NCI-H128 (cell line): ENCODE measurements at regions not wholly inside any gene's neighbourhood (a gene's known extent, or its start where the extent isn't known, plus 50 kb on each side); places are given as distances from the start of the nearest gene placed in this dataset.
"Not testable (repeated sequence)": the region's sequence is repeated elsewhere in the genome, so short reads cannot be mapped to it uniquely, and the experiment has no call there.

Experiments
- DNase-seq: peaks from one replicate; lab custom pipeline; 2025; ENCODE audit not compliant: unreplicated experiment; lab: John Stamatoyannopoulos, UW

DNA sequence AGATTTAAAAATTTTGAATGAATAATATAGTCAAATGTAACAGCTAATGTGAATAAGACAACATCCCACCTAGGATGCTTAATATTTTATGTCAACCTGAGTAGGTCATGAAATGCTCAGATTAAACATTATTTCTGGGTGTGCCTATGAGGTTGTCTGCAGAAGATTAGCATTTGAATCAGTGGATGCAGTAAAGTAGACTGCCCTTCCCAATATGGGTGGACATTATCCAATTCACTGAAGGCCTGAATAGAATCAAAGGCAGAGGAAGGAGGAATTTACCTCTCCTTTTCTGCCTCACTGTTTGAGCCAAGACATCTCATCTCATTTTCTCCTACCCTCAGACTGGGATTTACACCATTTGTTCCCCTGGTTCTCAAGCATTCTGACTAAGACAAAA lies 1582.3 kb downstream of the EFNA5 start:
- no peak for DNase-seq

DNA sequence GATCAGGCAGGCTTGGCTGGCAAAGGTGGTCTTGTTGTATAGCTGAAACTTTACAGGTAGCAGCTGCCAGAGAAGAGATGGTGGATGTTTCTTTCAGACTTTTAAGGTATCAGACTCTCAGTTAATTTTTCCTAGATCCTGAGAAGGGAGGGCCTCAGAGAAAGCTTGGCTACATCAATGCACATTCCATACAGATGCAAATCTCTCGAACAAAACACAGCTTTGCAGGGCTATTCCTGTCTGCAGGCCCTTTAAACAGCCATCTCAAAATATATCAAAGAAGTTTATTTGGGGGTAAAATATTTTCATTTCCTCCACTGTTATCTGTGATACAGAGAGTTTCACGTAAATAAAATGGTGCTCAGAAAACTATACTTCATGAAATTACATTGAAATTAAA lies 1584.4 kb downstream of the EFNA5 start:
- no peak for DNase-seq

DNA sequence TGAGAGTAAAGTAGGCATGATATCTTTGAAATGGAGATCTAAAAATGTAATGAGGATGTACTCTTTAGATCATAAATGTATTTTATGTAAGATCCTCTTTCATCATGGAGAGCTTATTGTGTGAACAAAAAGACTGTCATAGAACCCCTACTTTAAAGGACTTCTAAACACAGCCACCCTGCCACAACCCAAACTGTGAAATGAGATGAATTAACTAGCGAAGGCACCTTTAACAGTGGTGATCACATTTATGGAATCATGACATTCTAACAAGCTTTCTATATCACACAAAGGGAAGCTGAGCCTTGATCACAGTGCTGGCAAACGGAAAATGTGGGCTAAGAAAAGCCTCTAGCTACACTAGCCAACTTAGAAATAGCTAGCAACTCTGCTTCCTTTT lies 1585.2 kb downstream of the EFNA5 start:
- no peak for DNase-seq

DNA sequence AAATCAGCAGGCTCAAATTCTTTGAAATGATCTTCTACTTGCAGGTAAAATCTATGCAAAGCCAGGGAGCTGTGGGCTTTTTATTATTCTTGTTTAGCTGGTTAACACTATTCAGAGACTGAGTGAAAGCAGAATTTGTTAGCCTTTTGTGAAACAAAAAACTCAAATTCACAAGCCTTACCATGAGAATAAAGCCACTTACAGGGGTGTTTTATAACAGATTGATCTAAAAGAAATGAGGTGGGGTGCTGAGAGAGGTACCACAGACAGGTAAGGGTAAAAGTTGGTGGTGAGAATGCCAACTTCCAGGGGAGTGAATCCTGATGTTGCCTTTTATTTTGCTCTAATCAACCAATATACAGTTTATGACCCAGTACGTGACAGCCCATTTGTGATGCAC lies 1585.6 kb downstream of the EFNA5 start:
- no peak for DNase-seq

DNA sequence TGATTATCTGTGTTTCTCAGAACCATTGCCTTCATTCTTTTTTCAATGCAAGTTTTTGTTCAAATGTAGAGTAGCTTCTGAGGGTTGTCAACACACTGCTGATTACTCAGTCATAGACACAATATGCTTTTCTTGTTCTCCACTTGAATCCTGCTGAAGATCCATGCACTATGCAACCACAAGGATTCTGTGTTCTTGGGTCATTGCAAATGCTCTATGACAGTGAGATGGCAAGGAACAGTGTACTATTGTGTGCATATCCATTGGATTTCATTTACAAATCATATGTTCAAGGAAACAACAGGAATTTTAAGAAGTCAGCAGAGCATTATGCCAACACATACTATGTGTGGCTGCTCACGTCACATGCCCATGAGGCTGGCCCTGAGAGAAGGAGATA lies 1590.2 kb downstream of the EFNA5 start:
- DNase-seq = no peak

DNA sequence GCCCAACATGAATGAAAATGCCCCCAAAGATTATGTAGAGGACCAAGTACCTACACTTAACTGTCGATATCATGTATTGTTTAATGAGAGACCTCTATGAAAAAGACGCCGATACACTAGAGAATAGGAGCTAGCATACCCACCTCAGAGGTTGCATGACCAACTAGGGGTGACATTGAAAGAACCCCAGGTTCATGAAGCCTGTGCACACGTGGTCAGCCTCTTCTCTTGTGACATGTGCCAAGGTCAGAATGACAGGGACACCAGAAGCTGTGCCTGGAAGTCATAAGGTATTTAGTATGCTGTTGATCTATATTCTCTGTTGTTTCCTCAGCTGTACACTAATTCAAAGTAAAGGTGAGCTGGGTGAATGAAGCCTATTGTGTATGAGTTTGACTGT lies 1594.1 kb downstream of the EFNA5 start:
- DNase-seq = no peak

DNA sequence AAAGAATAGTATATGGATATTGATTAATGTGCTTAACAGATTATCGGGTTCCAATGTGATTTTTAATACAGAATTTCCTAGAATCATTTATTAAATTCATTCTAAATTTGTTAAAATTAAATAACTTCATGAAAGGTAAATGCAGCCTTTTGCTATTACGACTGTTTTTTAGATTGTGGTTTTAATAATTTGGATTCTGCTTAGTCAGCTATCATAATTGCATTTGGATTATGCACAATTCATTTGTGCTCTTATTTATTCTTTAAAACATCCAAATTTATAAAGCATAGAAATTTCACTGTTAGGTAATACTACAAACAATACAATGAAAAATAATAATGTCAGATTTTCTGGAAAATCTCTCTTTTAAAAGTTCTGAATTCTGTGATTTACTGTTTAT lies 1598.5 kb downstream of the EFNA5 start:
- no peak for DNase-seq

DNA sequence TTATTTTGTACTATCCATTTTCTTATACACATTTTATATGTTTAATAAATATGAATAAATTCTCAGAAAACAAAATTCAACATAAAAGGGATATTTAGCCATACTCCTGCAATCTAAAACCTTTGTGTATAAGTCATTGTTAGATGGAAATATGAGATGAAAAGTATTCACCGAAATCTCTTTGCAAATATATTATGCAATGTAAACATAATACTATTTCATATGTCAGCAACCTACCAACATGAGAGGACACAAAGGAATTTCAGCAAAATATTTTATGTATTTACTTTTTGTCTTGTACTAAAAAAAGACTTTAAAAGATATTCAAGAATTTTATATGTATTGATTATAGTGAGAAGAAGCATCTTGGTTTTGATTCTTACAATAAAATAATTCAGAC lies 1623.4 kb downstream of the EFNA5 start:
- no peak for DNase-seq

DNA sequence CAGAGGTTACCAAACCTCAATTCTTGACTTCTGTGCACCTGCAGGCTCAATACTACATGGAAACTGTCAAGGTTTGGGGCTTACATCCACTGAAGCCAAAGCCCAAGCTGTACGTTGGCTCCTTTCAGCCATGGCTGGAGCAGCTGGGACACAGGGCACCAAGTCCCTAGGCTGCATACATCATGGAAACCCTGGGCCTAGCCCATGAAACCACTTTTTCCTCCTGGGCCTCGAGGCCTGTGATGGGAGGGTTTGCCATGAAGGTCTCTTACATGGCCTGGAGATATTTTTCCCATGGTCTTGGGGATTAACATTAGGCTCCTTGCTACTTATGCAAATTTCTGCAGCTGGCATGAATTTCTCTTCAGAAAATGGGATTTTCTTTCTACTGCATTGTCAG lies 1638.7 kb downstream of the EFNA5 start:
- not testable (repeated sequence) for DNase-seq

DNA sequence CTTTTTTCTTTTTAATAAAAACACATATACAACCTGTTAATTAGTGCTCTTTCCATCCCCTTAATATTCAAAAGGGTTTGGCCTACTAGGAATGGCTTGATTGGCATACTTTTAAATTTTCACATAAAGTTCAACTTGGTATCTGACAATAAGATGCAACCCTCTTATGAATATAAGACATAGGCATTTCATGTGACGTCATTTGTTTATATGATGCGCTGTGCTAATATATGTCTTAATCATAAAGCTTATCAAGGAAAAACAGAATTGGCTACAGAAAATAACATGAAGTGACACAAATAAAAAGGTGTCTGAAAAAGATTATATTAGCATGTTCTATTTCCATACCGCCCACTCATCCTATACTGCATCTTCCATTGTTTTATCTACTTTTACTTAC lies 1642.4 kb downstream of the EFNA5 start:
- no peak for DNase-seq

DNA sequence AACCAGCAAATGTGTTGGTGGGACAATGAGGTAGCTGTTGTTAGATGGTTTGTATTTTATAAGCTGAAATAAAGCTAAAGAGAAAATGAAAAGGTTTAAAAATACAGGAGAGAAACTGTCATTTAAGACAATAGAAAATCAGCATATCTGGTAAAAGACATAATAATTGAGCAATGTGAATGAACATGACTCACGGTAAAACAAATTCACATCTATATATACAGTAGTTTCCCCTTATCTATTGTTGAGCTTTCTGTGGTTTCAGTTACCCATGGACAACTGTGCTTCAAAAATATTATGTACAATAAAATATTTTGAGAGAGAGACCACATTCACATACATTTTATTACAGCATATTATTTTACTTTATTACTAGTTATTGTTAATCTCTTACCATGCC lies 1649.8 kb downstream of the EFNA5 start:
- DNase-seq = no peak

DNA sequence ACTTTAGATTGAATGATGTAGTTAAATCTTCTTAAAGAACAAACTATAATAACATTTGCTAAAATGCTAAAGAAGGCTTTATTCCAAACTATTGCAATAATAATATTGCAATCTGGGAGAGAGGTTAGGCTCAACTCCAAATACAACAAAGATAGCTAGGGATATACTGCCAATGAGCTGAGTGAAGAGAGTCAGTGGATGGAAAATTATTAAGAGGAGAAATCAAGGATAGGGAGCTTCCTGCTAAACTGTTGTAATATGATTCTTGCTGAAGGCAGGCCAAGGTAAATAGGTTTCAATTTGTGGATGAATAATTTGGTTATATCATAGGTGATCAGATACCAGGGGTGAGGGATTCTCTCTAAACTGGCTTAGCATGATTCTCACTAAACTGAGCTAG lies 1651.5 kb downstream of the EFNA5 start:
- no peak for DNase-seq

DNA sequence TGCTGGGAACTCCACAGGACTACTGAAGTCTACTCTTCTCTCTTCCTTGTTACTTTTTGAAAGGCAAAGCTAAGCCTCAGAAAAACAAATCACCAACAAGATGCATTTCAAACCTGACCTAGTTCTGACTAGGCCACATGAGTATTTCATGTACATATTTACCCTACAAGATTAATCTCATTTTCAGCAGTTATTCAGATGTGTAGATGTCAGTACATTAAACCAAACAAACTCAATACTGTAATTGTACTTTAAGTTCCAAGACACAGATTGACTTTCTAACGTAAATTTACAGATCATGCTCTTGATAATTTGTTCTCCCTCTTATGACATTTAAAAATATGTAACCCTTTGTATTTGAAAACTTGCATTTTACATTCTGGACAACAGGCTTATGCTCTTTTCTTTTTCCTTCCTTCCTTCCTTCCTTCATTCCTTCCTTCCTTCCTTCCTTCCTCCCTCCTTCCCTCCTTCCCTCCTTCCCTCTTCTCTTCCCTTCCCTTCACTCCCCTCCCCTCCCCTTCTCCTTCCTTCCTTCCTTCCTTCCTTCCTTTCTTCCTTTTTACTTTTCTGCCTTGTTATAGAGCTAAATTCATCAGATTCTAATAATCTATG lies 1653.4 kb downstream of the EFNA5 start:
- DNase-seq = no peak

DNA sequence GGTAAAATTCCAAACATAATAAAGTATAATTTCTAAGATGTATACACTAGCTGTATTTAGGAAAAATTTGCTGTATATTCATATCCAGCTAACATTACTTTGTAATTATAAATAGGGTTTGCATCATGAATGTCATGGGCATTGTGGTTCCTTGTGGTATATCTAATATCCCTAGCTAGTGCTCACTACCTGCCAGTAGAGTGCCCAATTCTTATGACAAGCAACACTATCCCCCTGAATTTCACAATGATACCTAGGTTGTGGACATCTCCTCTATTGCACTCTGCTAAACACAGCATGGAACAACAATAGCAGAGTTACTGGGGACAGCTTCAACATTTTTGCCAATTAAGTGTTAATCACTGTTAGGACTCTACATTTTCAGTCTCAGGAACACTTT lies 1656.5 kb downstream of the EFNA5 start:
- DNase-seq = no peak

DNA sequence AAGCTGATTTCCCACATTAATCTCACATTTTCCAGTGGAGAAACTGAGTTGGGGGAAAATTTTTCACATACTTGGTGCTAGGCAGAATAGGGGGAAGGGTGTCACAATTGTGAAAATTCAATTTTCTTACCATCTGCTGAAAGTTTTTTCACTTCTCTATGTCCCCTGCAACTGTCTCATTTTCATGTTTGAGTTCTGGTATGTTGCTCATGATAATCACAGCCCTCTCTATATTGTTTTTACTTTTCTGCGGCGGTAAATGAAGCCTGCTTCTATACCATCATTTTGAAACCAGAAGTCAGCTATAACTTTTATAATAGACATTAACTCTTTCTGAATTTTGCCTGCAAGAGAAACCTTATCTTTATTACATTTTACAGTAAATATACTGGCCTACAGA lies 1664.5 kb downstream of the EFNA5 start:
- no peak for DNase-seq

DNA sequence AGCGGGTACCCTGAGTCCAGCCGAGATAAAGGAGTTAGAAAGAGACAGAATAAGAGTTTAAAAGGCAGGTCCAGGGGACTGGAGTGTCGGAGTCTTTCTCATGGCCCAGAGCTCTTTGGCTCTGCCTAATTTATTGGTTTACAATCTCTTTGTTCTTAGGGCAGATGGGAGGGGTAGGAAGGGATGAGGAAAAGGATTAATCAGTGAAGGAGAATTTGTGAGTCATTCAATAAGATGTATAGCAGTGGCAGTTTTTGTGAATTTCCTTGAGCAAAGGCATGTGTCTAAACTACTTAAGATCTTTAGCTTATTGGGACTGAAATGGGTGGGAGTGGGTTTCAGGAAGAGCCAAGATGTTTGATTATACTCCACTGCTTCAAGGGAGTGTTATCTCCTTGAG lies 1671.7 kb downstream of the EFNA5 start:
- not testable (repeated sequence) for DNase-seq

DNA sequence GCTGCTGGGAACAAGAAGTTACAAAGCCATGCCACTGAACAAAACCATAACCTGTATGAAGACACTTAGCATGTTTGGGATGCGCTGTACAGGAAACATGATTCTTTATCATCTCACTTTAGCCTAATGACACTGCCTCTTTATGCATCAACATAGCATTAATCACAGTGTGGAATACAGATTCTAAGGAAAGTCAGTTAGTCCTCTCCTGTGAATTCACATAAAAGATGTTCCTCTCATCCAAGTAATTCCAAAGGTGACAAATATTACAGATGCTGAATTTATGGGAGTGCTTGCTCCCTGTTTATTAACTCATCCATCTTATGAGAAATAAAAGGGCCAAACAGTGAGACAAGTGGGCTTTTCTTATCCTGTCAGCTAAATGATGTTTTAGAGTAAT lies 1677.7 kb downstream of the EFNA5 start:
- no peak for DNase-seq

DNA sequence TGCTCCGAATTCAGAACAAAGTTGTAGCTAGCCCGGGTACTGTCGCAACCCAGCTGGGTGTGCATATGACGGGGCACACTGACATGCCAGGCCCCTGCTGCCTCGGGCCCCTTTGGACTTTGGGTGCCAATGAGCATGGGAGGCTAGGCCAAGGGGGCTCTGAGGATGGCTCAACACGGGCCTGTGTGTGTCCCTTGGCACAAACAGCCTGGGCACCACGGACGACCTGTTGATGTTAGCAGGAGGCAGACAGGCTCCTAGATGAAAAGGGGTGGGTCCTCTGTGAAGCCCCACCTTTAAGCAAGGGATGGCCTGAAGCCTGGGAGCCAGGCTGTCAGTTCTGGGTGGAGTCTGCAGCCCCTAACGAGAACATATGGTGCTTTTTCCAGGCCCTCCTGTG lies 1688.2 kb downstream of the EFNA5 start:
- no peak for DNase-seq

DNA sequence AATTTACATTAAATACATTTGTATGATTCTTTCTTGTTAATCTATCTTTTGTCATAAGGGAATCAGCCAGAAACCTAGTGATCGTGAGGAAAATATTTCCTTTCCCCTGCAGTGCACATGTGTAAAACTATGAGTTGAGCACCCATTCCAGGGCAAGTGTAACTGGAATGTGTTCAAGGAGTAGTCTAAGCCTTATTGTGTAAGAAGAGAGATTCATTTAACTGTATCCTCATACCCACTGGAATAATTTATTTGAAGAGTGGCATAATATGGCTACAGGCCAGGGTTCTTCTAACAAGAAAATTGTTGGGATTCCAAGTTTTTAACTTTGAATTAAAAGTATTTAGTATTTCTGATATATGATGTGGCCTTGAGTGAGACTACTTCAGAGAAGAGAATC lies 1692.7 kb downstream of the EFNA5 start:
- no peak for DNase-seq

DNA sequence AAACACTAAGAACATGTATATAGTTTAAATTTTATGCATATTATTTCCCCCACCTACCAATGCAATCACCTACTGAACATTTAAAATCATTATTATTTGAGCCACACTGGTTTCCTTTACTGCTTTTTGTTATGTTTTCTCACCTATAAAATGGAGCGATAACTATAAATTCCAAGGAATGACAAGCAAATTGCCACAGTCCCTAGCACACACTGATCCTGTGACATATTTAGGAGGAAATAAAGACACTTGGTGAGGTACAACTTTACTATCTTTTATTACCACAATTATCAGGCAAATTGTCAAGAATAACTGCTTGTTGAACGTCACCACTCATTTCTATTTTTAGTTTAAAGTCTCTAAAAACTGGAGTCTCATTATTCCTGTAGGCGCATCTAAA lies 1693.6 kb downstream of the EFNA5 start:
- DNase-seq = no peak

DNA sequence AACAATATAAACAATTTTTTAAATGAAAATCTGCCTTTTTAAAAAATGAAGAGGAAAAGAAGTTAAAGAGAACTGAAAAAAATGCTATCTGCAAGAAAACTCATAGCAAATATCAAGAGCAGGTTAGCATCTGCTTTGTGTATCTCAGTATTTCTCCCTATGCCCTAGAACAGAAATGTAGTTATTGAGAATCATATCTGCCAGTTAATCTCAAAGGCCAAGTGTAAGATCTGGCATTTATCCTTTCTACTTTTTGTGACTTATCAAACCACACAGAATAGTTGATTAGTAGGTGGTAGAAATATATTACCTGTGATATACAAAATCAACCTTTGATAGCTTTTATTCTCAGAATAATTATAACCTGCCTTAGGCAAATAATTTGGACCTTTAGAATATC lies 1699.8 kb downstream of the EFNA5 start:
- no peak for DNase-seq

DNA sequence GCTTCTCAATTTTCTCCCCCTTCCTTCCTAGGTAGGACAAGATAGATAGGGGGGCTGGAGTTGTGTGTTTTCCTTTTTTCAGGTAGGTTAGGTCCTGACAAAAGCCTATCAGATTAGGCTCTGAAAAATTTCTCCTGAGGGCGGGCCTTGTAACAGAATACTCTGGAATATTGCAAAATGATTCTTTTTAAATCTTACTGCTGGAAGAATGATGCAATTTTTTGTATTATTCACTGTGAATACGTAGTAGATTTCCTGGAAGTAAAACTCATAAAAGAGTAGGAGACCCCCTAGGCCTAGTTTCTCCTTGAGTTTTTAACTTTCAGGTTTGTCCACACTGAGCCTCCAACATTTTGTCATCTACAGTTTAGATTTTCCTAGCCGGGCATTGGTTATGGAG lies 1701.8 kb downstream of the EFNA5 start:
- no peak for DNase-seq

DNA sequence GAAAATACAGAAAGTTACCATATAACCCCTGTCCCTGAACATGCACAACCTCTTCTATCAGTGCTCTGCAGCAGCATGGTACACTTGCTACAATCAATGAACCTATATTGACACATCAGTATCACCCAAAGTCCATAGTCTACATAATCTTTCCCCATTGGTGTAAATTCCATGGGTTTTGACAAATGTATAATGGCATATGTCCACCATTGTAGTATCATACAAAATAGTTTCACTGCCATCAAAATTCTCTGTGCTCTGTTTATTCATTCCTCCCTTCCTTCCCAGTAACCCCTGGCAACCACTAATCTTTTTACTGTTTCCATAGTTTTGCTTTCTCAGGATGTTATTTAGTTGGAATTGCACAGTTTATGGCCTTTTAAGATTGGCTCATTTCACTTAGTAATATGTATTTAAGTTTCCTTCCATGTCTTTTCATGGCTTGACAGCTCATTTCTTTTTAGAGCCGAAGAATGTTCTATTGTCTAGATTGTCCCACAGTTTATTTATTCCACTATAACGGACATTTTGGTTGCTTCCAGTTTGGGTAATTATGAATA lies 1707.0 kb downstream of the EFNA5 start:
- DNase-seq = no peak
